ENCODE measurements at regions not wholly inside any gene's neighbourhood (a gene's known extent, or its start where the extent isn't known, plus 50 kb on each side); places are given as distances from the start of the nearest gene placed in this dataset.
A peak's percentile ranks its signal among the peaks of the same experiment; 100 is the strongest.
"Not testable (repeated sequence)": the region's sequence is repeated elsewhere in the genome, so short reads cannot be mapped to it uniquely, and the experiment has no call there.

DNA sequence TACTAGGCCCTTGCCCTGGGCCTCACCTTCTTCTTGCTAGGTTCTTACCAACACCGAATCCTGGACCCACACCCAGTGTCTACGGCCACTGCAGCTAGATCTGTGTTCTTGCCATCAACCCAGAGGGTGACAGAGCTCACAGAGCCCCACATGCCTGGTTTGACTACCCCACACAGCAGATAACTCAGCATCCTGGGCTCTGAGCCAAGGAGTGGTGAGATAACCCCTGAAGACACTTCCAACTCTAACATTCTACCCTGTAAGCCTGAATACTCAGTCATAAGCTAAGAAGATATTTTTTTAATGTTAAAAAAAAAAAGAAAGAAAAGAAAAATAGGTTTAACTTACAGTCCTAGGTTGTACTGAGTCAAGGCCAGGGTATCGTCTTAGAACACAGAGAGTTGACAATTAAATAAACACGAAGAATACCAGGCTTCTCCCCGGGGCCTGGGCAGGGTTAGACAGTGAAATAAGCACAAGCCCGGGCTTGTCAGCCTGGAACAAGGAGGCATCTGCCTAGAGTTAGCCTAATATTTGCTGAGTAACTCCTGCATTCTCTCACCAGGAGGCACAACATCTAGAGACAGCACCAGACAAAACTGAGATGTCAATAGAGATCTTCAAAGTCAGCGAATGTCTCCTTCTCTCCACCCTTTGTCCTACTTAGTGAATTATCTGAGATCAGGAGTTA is 556.5 kb upstream of the LRRN3 start:
- DNase-seq: peak; percentile 73

DNA sequence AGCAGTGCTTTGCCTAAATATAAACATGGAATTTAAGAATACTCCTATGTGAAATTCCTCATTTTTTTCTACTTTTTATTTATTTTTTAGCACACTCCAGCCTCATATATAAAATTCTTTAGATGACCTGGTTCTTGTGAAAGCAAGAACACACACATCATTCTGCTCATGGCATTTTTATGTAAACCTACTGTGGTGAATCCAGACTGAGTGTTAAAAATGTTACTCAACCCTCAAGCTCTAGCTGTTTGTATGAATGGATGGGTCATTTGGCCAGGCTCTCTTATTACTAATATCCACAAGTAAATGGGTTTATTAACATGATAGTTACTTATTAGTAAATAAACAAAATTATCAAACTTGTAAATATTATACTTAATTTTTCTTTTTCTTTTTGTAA is 551.7 kb upstream of the LRRN3 start:
- no peak for DNase-seq

DNA sequence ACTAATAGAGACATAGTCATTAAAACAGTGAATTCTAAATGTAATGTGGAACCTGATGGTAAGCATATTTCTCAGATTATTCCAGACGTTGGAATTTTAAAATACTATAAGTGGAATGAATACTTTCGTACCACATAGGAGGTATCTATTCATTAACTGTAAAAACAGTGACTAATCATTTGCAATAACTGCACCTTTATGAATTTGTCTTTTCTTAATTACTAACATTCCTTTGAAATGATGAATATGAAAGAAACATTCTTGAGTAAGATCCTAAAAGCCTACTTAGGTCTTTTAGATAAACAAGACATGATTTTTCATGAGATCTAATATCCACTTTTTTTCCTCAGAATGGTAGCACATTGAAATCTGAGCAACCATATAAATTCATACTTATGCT is 549.0 kb upstream of the LRRN3 start:
- no peak for DNase-seq

DNA sequence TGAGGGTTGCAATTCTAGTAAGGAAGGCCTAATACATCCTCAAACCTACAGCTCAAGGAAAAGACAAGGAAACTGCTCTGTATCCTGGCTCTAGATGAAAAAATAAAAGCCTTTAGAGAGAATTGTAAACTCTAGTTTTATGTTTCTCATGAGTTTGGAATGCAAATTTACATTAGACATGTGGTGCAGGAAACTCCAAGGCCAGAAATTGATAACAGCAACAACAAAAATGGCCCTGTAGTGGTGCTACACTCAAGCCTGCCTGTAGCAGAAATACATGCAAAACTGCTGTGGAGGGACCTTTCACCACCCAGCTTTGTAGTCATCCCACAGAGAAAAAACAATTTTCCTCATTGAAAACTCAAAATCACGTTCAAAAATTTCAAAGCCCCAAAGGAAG is 546.7 kb upstream of the LRRN3 start:
- no peak for DNase-seq

DNA sequence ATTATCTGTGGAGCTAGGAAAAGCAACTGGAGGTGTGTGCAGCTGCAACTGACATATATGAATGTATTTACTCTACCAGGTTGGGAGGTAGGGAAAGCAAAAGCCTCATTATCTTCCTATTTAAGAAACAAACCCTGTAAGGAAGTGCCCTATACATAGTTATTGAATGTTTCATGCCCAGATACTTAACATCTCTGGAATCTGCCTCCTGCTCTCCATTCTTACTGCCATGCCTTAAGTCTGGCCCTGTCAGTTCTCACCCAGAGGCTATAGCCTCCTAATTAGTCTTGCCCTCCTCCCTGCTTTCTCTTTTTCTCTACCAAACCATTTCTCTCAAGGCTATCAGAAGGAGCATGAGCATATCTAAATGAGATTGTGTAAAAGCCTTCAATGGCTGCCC is 542.6 kb upstream of the LRRN3 start:
- DNase-seq: no peak

DNA sequence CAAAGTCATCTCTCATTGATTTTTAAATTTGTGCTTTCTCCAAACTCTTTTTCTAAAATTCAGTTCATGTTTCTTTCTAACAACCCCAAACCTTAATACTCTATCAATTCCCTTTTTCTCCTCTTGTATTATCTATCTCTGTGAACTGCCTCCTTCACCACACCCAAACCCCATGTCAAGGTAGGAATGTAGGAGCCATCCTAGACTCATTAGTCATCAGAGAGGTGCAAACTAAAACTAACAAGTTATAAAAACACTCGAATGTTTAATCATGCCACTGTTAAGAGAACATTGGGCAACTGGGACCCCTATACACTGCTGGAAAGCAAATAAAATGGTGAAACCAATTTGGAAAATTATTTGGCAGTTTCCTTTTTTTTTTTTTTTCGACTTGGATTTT is 533.8 kb upstream of the LRRN3 start:
- DNase-seq: no peak

DNA sequence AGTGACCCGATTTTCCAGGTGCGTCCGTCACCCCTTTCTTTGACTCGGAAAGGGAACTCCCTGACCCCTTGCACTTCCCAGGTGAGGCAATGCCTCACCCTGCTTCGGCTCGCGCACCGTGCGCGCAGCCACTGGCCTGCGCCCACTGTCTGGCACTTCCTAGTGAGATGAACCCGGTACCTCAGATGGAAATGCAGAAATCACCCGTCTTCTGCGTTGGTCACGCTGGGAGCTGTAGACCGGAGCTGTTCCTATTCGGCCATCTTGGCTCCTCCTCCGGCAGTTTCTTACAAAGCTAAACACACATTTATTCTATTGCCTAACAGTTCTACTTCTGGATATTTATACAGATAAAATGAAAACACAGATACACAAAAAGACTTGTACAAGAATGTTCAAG is 527.6 kb upstream of the LRRN3 start:
- not testable (repeated sequence) for DNase-seq

DNA sequence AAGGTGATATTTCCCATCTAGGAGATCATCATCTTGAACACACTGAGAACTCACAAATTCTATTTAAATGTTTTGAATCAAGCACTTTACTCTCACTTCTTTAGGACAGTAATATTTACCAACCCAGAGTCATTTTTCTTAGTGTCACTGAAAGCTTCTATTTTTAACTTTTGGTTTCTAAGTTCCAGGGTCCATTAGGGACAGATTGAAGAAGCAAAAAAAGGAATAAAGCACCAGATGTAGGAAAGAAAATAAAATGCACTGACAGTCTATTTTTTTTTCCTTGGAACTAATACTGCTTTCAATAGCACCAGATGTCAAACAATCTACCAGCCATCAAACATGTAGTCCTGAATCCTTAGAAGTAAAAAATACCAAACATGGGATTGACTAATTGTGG is 526.7 kb upstream of the LRRN3 start:
- DNase-seq: no peak

DNA sequence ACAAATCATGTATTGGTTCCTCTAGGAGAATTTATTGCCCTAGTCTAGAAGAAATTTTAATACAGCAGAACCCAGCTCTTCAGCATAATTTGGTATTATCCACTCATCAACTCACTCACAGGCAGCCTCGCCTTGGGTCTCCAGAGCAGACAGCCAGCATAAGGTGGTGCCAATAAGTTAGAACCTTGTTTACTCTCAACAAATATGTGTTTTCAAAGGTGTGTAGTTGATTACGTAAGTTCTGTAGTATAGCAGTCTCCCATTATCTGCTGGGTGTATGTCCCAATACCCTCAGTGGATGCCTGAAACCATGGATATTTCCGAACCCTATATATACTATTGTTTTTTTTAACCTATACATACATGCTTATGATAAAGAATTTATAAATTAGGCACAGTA is 522.5 kb upstream of the LRRN3 start:
- no peak for DNase-seq

DNA sequence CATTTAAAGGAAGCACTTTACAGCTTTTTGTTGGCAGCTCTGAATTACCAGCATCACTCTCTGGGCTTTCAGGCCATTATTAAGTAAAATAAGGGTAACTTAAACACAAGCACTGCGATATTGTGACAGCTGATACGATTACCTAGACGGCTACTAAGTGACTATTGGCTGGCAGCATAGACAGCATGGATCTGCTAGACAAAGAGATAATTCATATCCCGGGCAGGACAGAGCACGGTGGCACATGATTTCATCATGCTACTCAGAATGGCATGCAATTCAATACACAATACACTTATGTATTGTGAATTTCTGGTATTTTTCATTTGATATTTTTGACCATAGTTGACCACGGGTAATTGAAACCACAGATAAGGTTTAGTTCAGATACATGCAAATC is 522.0 kb upstream of the LRRN3 start:
- no peak for DNase-seq

DNA sequence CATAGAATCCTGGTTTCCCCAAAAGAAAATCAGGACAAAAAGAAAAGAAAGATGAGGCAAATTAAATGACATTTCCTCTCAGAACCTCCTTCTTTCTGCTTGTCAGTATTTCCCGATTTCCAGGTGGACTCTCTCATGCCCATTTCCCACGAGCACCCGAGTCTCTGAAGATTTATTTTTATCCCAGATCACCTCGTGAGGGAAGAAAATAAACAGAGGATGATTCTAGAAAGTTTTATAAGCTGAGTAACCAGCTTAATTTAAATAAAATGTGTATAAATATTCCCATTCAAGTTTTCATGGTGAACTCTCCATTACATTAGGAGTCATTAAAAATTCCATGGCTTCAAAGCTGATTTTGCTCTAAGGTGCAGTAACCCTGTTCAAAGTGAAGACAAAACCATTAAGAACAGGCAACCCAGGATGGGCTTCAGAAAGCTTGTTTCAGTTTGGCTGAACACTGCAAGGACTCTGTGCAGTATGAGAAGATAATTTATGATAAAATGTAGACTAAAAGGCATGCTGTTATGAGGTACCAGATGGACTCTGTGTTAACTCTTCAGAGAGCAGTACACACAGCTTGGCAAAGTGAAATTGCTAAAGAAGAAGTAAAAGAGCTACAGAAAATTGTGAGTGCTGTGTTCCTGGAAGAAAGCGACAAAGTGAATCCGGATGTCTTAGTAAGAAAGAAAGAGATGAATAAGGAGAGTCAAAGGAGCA is 521.3 kb upstream of the LRRN3 start:
- DNase-seq: no peak

DNA sequence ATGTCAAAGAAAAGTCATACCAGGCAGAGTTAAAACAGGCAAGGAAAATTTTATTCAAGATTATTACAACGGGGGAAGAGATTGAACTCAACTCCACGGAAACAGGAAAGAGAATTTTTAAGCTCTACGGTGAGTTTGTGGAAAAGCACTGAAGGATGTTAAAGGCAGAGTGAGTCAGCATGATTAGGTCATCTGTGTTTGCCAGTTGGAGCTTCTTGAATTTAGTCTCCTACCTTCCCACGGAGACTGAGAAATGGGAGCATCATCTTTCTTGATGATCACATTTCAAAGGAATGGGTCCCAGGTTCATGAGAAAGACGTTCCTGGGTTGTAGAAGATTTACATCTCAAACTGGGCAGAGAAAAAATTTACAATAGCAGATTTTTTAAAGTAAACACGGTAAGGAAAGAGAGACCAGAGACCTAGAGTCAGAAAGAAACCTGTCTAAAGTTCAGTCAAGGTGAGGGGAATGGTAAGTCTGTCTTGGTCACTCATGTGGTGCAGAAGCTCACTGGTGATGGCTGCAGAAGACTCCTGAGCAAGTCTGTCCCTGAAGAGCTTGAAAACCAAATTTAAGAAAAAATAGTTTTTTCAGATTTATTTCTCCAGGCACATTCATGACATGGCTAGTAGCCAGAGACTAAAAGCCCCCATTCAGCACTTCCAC is 516.9 kb upstream of the LRRN3 start:
- DNase-seq: no peak

DNA sequence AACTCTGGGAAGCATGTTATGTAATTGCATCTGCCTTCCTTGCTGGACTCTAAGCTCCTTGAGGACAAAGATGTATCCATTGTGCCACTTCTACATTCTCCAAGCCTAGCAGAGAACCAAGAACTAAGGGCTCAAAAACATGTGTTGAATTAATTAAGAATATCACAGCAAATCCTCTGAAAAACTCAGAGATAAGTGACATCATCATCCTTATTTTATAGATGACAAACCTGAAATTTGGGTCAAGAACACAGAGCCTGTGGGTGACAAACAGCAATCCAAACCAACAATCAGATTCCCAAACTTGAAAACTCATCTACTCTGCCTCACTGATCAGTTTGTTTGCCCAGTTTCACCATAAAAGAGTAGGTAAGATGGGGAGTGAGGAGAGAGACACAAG is 503.6 kb upstream of the LRRN3 start:
- DNase-seq: no peak

DNA sequence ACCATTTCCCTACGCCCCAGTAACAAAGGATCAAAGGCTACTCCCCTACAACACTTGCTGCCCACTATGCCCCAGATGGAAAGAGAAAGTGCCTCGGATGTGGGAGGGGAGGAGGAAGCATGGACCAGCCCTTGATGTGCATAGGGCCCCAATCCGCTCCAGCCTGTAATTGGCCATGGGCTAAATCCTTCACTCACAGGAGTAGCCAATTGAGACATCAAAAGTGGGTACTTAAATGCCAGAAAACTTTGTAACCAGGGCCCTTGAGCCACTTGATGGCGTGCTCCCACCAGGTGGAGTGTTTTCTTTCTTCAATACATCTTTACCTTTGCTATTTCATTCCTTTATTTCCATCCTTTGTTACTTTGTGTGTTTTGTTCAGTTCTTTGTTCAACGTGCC is 500.5 kb upstream of the LRRN3 start:
- no peak for DNase-seq

DNA sequence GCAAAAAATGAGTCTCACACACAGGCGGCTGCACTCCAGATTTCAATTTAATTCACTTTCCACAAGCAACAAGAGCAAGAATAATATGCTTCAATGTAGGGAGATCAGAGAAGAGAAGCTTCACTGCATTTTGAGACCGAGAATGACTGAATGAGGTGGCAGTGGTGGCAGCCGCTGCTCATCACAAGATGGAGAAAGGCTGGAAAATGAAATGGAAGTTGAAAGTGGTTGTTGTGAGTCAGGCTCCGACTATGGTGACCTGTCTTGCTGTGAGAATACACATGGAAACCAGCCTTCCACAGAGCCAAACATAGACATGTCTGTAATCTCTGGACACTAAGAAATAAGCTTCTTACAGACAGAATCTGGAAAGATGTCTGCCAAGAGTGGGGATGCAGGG is 499.6 kb upstream of the LRRN3 start:
- no peak for DNase-seq

DNA sequence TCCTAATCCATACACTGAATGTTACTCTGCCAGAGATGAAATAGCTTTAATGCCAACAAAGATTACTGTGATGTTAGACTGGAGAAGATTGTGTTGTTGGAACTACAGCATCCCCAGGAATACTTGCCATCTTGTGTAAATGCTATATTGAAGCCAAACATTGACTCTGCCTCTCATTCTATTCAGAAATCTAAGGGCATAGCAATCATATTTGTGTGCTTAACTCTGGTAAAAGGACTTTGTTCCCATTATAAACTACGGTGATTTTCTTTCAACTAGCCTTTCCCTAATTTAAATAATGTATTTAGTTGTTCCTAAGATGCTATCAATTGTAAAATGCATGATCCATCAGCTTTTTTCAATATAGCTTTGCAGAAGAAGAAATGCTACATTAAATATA is 498.4 kb upstream of the LRRN3 start:
- no peak for DNase-seq

DNA sequence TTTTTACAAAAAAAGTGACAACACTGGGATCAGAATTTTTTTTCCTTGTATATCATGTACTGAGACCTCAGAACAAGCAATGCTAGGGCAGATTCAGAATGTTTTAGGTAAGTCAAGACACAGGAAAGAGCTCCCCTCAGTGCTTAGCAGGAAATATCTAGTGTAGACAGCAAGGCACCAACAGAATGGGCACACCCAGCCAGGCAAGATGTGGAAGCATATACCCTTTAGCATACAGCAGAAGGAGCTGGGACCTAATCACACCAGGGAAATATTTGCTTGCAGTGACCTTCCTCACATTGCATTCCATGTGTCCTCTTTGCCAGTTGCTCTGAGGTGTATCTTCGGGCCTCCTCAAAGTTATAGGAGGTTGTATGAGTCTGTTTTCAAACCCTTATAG is 497.6 kb upstream of the LRRN3 start:
- no peak for DNase-seq

DNA sequence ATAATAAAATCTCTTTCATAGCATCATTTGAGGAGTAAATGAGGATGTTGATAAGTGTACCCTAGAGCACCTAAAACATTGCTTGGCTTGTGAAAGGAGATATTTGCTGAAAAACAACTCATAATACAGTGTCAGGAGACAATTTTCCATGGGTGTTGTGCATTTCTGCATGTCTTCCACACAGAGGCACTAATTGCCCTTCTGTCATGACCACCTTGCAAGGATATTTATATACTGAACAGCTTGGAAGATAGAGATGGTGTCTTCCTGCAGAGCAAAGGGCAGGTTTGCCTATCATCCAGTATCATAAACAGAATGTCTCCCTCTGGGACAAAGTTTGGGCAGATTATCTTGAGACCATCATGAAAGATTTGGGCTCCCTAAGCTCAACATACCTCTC is 495.2 kb upstream of the LRRN3 start:
- DNase-seq: no peak

DNA sequence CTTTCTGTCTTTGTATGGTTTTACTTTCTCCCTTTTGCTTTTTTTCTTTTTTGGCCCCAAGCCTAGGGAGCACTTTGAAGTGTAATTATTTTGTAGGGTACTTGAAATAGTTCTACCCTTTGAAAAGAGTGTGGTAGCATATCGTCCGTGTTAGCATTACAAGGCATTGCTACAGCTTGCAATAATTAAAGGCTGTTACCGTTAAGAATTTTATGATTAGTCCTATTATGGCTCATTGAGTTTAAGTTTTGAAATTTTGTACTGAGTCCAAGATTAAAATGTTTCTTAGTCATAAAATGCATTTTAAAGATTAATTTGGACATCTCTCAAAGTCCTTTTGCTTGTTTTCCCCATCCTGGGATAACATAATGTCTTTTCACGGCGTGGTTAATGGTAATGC is 490.0 kb upstream of the LRRN3 start:
- peak; percentile 27 for DNase-seq

DNA sequence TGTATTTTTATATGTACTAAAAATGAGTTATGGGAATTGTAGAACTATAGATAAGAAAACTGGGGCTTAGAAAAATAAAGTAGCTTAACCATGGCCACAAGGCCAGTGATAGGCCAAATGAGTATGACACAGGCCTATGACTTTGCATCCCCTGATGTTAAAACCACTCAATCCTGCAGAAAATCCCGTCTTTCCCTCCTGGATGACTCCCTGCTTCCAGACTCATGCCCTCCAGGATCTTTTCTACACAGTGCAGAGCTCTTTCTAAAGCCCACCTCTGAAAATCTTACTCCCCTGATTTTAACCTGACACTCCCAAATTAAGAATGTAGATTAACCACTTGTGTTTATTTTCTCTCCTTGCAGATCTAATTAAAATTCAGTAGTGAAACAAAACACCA is 489.2 kb upstream of the LRRN3 start:
- no peak for DNase-seq

DNA sequence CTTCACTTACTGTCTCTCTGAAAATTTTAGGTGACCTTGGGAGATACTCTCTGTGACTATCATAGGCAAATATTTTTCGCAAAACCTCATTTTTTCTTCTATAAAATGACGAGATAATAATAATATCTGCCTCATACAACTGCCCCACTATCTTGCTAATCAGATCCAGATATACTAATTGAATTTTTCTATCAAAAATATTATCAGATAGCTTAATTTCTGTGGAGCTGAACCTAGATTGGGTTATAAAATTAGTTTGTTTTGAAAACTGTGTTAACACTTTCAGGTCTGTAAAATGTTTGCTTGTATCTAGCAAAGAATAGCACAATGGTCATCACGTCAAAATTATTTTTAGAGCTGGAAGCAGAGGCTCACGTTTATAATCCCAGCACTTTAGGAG is 486.7 kb upstream of the LRRN3 start:
- no peak for DNase-seq

DNA sequence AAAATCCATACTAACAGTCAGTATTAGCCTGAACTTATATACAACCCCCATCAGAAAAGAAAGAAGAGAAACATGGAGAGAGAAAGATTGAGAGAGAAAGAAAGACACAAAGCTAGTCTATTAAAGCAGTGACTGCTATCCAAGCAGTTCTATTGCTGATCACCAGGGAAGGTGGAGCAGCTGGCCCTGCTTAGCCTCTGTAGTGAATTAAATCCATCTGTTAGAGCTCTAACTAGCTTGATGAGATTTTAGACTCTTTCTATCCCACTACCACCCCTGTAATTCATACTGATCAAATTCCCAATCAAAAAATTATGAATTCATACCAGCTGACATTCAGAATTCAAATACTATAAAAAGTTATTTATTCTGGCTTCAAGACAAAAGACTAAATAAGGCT is 486.0 kb upstream of the LRRN3 start:
- no peak for DNase-seq

DNA sequence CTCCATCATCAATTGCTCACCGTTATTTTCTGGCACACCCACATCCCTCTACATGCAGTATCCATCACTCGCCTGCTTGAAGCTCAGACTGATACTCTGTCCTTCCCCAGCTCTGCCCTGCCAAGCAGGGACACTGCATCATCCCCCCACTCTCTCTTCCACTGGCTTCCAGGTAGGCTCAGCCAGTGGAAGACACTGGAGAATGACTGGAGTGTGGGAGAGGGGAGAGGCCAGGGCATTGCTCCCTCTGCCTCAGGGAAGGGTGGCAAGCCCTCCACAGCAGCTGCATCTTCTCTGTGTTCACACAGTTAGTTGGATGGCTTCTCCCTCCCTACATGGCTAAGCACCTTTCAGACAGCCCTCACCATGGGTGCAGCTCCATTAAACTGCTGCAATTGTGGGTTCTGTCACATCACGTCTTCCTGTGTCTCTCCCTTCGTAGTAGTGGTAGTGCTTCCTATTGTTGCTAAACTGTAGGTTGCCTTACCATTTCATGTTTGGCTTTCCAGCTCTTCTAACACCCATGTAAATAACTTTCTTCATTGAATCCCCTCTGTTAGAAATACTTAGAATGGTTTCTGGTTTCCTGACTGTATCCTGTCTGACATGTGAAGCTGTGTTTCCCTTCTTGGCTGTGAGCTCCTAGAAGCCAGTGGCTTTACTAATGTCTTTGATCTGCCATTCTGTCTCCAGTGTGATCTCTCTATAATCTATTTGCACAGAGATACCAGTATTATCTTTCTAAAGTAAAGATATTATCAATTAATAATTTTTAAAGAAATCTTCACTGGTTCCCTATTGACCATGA is 483.7 kb upstream of the LRRN3 start:
- no peak for DNase-seq

DNA sequence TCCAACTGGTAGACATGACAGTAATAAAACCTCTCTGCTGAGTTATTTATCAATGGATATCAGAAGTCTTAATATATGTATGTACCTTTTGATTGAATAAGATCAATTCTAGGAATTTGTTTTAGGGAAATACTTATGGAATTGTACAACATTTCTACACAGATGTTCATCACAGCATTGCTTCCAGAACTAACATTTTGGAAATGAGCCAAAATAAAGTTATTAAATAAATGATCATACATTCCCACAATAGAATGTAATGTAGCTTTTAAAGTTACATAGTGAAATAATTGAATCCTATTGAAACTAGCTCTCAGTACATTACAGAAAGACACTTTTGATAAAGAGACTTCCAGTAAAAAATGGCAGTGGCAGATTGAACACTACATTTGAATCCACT is 481.6 kb upstream of the LRRN3 start:
- DNase-seq: no peak
